Sigmoid colon (tissue), 6 donors: ENCODE measurements at regions not wholly inside any gene's neighbourhood (a gene's known extent, or its start where the extent isn't known, plus 50 kb on each side); places are given as distances from the start of the nearest gene placed in this dataset.

Source experiments
- DNase-seq: peaks from one replicate; pipeline ENCODE4 v3.0.0-alpha.2; 2019
- H3K27ac ChIP-seq, 4 donors: fragments of 200-600 bp; sonication (generic); one replicate each; pipeline ENCODE4 v1.5.1; 2016 to 2019; ENCODE audit warnings: mild to moderate bottlenecking in 1 of 4
- H3K27me3 ChIP-seq, 3 donors: fragments of 200-600 bp; sonication (generic); one replicate each; pipeline ENCODE4 v1.5.1; 2019; ENCODE audit warnings: mild to moderate bottlenecking in 1 of 3
- H3K36me3 ChIP-seq, 4 donors: fragments of 200-600 bp; sonication (generic); one replicate each; pipeline ENCODE4 v1.5.1; 2016 to 2019
- H3K4me1 ChIP-seq, 4 donors: fragments of 200-600 bp; sonication (generic); one replicate each; pipeline ENCODE4 v1.5.1; 2017 to 2019
- H3K4me3 ChIP-seq, 4 donors: fragments of 200-600 bp; sonication (generic); one replicate each; pipeline ENCODE4 v1.5.1; 2017 to 2019; ENCODE audit warnings: mild to moderate bottlenecking in 2 of 4, moderate library complexity in 1 of 4
- H3K9me3 ChIP-seq, 4 donors: fragments of 200-600 bp in 3 of 4; sonication (generic) in 3 of 4; one replicate each; pipeline versions ENCODE4 v1.5.1 to v1.6.1; 2013 to 2019
- CTCF ChIP-seq, 4 experiments: fragments of 450-650 bp in 3 of 4; fragments of 200-600 bp in 1 of 4; IDR thresholded peaks; one replicate each; pipeline ENCODE4 v1.5.1; 2016 to 2019; ENCODE audit warnings: antibody characterized with exemption in 4 of 4, mild to moderate bottlenecking in 3 of 4, moderate library complexity in 2 of 4
- EP300 ChIP-seq, 4 donors: sonication (generic); formaldehyde crosslinking; IDR thresholded peaks; one replicate each; pipeline ENCODE4 v1.6.1; 2017; ENCODE audit warnings: antibody characterized with exemption in 4 of 4
- POLR2A ChIP-seq, 2 donors: fragments of 450-650 bp; IDR thresholded peaks; one replicate each; pipeline ENCODE4 v1.6.1; 2016; ENCODE audit warnings: antibody characterized with exemption in 2 of 2, mild to moderate bottlenecking in 2 of 2, moderate library complexity in 2 of 2
- POLR2AphosphoS5 ChIP-seq, 4 donors: sonication (generic); formaldehyde crosslinking; IDR thresholded peaks; one replicate each; pipeline ENCODE4 v1.6.1; 2017; ENCODE audit warnings: antibody characterized with exemption in 4 of 4
- WGBS, 2 donors: extraction: QIAGEN DNeasy Blood & Tissue Kit; methylation state at CpG; one replicate each; pipeline ENCODE4 v1.1.7; 2013; 5-methylcytosine and 5-hydroxymethylcytosine counted together
- intact Hi-C: fragments of 100-400 bp; cut with DNase I; formaldehyde crosslinking; loops from one replicate; pipeline ENCODE4 v1.15.1; 2023
- donor health status: healthy with polysubstance abuse.
- donor health status: healthy.

DNA sequence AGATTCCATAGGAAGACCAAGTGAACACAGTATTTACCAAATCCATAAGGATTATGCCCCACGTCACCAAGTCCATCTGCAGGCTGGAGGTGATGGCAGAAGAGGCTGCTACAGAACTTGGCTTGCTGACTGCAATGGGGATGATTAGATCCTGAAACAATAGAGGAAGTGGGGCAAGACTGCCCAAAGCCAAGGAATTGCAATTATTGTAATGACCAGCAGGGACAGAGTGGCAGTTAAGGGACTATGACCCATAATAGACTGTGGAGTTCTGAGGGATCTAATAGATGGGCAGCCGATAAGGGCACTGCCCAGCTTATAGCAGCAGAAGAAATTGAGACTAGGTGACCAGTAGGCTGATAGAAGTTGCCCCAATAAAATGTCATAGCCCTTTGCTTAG is 108.4 kb downstream of the MINAR1 start:
- Histone ChIP-seq H3K27ac (no peak overlapping the region), H3K27me3 (no peaks in the 10 kb centered on the region), H3K4me1 (no peaks in the 10 kb centered on the region), H3K36me3 (no peaks in the 10 kb centered on the region), H3K4me3 (no peak overlapping the region), H3K9me3 (no peaks in the 10 kb centered on the region)
- DNase-seq = no peak
- 89% methylated on average over 2 of the region's 2 CpGs for WGBS, 2 donors
- TF ChIP-seq POLR2A (IDR thresholded peaks at IDR 0.05) (no peak), POLR2AphosphoS5 (IDR thresholded peaks at IDR 0.05) (no peak), CTCF (IDR thresholded peaks at IDR 0.05) (no peak), EP300 (IDR thresholded peaks at IDR 0.05) (no peak)
- intact Hi-C loops = no loop called here

DNA sequence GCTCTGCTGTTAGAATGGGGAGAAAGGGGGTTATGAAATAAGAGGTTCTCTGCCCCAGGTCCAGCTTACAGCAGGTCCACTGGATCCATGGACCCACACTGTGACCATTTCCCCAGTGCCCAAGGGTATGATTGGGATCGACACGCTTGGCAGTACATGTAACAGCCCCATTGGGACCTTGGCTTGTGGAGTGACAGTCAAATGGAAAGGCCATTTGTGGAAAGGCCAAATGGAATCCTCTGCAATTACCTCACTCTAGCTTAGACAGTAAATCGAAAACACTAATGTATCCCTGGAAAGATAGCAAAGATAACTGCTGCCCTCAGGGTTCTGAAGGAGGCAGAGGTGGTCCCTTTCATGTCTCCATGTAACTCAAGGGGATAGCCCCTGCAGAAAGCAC is 109.1 kb downstream of the MINAR1 start:
- 82 to 92% methylated on average over 3 of the region's 3 CpGs for WGBS, 2 donors
- Histone ChIP-seq H3K36me3 (no peaks in the 10 kb centered on the region), H3K4me3 (no peak overlapping the region), H3K4me1 (no peaks in the 10 kb centered on the region), H3K9me3 (no peaks in the 10 kb centered on the region), H3K27ac (no peak overlapping the region), H3K27me3 (no peaks in the 10 kb centered on the region)
- no peak for DNase-seq
- TF ChIP-seq EP300 (IDR thresholded peaks at IDR 0.05) (no peak), POLR2AphosphoS5 (IDR thresholded peaks at IDR 0.05) (no peak), CTCF (IDR thresholded peaks at IDR 0.05) (no peak), POLR2A (IDR thresholded peaks at IDR 0.05) (no peak)
- intact Hi-C loops = no loop called here

DNA sequence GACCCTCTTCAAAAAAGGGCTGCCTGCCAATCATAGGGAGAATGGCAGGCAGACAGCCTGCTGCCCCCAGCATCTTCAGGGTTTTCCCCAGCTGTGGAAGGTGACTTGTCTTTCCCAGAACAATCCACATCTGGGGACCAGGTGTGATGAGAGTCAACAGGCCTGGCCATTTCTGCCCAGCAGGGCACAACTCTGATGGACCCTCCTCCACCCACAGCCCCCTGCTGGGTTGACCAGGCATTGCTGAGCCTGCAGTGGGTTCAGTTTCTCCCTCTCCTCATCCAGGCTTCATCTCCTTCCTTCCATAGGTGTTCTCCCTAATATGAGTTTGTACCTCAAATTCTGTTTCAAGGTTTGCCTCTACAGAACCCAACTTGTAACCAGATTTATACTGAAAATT is 111.0 kb downstream of the MINAR1 start:
- no peak overlapping the region for H3K4me3 ChIP-seq
- TF ChIP-seq EP300 (IDR thresholded peaks at IDR 0.05) (no peak), CTCF (IDR thresholded peaks at IDR 0.05) (no peak), POLR2AphosphoS5 (IDR thresholded peaks at IDR 0.05) (no peak), POLR2A (IDR thresholded peaks at IDR 0.05) (no peak)
- no peaks in the 10 kb centered on the region for H3K4me1 ChIP-seq
- no peak for DNase-seq
- intact Hi-C loops = no loop called here
- no peaks in the 10 kb centered on the region for H3K9me3 ChIP-seq
- H3K36me3 ChIP-seq = no peaks in the 10 kb centered on the region
- H3K27me3 ChIP-seq = no peaks in the 10 kb centered on the region
- no peak overlapping the region for H3K27ac ChIP-seq

GRCh38 chr15:79549196-79549595 is 117.1 kb downstream of the MINAR1 start:
- H3K27ac ChIP-seq = no peak overlapping the region
- H3K36me3 ChIP-seq = no peaks in the 10 kb centered on the region
- no peak overlapping the region for H3K4me3 ChIP-seq
- no peaks in the 10 kb centered on the region for H3K27me3 ChIP-seq
- H3K9me3 ChIP-seq = no peaks in the 10 kb centered on the region
- intact Hi-C loops = no loop called here
- no peak for DNase-seq
- TF ChIP-seq POLR2A (IDR thresholded peaks at IDR 0.05) (no peak), EP300 (IDR thresholded peaks at IDR 0.05) (no peak), CTCF (IDR thresholded peaks at IDR 0.05) (no peak), POLR2AphosphoS5 (IDR thresholded peaks at IDR 0.05) (no peak)
- WGBS, 2 donors = 42 to 73% methylated on average over 2 of the region's 2 CpGs
- no peaks in the 10 kb centered on the region for H3K4me1 ChIP-seq

DNA sequence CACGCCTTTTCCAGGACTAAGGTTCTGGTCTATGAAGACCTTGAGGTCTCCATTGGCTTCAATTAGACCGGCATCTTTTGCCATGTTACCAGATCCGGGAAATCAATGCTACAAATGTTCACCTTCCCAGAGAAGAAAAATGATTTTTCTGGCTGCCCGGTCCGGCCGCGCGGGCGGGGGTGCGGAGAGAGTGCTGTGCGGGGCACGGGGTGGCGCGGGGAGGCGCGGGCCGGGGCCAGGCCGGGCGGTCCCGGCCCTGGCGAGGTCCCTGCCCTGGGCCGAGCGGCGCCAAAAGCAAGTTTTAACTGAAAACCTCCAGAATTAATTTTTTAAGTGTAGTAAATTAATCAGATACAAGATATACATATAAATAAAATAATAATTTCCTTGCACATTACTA is 128.2 kb downstream of the MINAR1 start:
- intact Hi-C loops = no loop called here
- Histone ChIP-seq H3K4me3 (no peak overlapping the region), H3K27me3 (peaks cover 0 to 13% (median 0%) of the 10 kb centered on the region in 3 donors), H3K27ac (no peak overlapping the region), H3K9me3 (no peaks in the 10 kb centered on the region), H3K4me1 (no peaks in the 10 kb centered on the region), H3K36me3 (no peaks in the 10 kb centered on the region)
- DNase-seq = no peak
- WGBS, 2 donors = 96 to 97% methylated on average over 24 of the region's 24 CpGs
- TF ChIP-seq POLR2A (IDR thresholded peaks at IDR 0.05) (no peak), CTCF (IDR thresholded peaks at IDR 0.05) (no peak), POLR2AphosphoS5 (IDR thresholded peaks at IDR 0.05) (no peak)
